Activated B cell treated with CpG ODN at 0.5 μM for 24 hours (primary cell): ENCODE measurements at regions not wholly inside any gene's neighbourhood (a gene's known extent, or its start where the extent isn't known, plus 50 kb on each side); places are given as distances from the start of the nearest gene placed in this dataset.

Experiments used
- ATAC-seq: fragments of 200-7000 bp; cut with Tn5 transposase; one replicate; pipeline ENCODE4 v1.10.0; 2021; ENCODE audit warnings: low read depth, mild to moderate bottlenecking, moderate library complexity
- CTCF ChIA-PET: fragments of 350-600 bp; sonication (Branson Sonifier 250); formaldehyde crosslinking; loops from one replicate; lab custom pipeline; 2021; ENCODE audit warnings: antibody characterized with exemption; lab: Charles Lee
- POLR2A ChIA-PET: fragments of 350-600 bp; sonication (Branson Sonifier 250); formaldehyde crosslinking; loops from one replicate; lab custom pipeline; 2021; ENCODE audit warnings: antibody characterized with exemption; lab: Charles Lee
- DNase-seq: peaks from one replicate; pipeline ENCODE4 v3.0.0; 2022
- H3K27ac Mint-ChIP-seq: one replicate; pipeline ENCODE4 v1.8.0; 2020; ENCODE audit warnings: mixed read lengths
- H3K27me3 Mint-ChIP-seq: one replicate; pipeline ENCODE4 v1.8.0; 2021; ENCODE audit warnings: mixed read lengths
- H3K36me3 Mint-ChIP-seq: one replicate; pipeline ENCODE4 v1.8.0; 2021; ENCODE audit warnings: low read depth, mixed read lengths
- H3K4me1 Mint-ChIP-seq: one replicate; pipeline ENCODE4 v1.8.0; 2021; ENCODE audit warnings: mixed read lengths
- H3K4me3 Mint-ChIP-seq: one replicate; pipeline ENCODE4 v1.8.0; 2020; ENCODE audit warnings: mild to moderate bottlenecking, mixed read lengths
- H3K9me3 Mint-ChIP-seq: one replicate; pipeline ENCODE4 v1.8.0; 2020; ENCODE audit warnings: mixed read lengths
- intact Hi-C: fragments of 100-400 bp; cut with micrococcal nuclease; formaldehyde crosslinking; loops from one replicate; pipeline ENCODE4 v1.15.1; 2024
- TF ChIP-seq, protein P1 (sequence below): fragments of 200-600 bp; IDR thresholded peaks from one replicate; pipeline ENCODE4 v1.8.0; 2022; ENCODE audit warnings: antibody characterized with exemption, mild to moderate bottlenecking

DNA sequence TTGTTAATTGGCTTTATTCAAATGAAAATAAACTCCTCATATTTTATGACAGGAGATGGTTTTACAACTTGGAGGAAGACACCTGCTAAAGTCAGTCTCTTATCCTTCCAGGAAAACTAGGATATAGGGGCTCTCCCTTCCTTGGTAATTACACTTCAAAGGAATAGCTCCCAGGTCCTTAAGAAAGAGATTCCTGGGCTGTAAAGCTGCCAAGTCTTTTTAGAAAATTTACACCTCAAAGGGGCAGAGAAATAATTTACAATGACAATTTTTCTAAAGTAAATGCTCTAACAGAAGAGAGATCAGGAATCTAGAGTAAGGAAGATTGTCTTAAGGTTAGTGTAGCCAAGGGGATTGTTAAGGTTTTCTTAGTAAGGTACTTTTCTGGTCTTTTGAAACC is 1359.0 kb downstream of the OLFM4 start:
- Mint-ChIP-seq H3K27me3 (no peaks in the 10 kb centered on the region), H3K36me3 (no peaks in the 10 kb centered on the region), H3K9me3 (peaks cover 2% of the 10 kb centered on the region), H3K4me3 (no peak overlapping the region), H3K27ac (no peak overlapping the region), H3K4me1 (no peaks in the 10 kb centered on the region)
- DNase-seq (no peak), ATAC-seq (no peak)
- intact Hi-C loops = no loop called here
- TF ChIP-seq, protein P1, sequence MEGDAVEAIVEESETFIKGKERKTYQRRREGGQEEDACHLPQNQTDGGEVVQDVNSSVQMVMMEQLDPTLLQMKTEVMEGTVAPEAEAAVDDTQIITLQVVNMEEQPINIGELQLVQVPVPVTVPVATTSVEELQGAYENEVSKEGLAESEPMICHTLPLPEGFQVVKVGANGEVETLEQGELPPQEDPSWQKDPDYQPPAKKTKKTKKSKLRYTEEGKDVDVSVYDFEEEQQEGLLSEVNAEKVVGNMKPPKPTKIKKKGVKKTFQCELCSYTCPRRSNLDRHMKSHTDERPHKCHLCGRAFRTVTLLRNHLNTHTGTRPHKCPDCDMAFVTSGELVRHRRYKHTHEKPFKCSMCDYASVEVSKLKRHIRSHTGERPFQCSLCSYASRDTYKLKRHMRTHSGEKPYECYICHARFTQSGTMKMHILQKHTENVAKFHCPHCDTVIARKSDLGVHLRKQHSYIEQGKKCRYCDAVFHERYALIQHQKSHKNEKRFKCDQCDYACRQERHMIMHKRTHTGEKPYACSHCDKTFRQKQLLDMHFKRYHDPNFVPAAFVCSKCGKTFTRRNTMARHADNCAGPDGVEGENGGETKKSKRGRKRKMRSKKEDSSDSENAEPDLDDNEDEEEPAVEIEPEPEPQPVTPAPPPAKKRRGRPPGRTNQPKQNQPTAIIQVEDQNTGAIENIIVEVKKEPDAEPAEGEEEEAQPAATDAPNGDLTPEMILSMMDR = no peak
- ChIA-PET CTCF (no interaction called here), POLR2A (no interaction called here)

DNA sequence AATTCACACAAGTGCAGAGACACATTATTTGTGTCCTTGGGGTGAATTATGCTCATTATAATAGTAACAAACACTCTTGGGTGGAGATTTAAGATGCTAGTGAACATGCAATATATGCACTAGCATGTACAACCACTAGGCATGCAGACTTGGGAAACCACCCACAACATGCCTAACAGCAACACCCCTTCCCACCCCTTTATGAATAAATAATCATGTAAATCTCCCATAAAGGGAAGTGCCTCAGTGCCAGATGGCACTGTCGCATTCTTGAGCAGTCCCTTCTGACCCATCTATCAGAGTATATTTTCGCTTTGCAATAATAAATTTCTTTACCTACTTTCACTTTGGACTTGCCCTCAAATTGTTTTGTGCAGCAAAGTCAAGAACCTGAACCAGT is 1362.2 kb downstream of the OLFM4 start:
- peaks cover 9% of the 10 kb centered on the region for H3K9me3 Mint-ChIP-seq
- no peaks in the 10 kb centered on the region for H3K4me1 Mint-ChIP-seq
- H3K4me3 Mint-ChIP-seq = no peak overlapping the region
- POLR2A ChIA-PET = no interaction called here
- DNase-seq (no peak), ATAC-seq (no peak)
- intact Hi-C loops = no loop called here
- CTCF ChIA-PET = no interaction called here
- TF ChIP-seq, protein P1 = no peak
- H3K27ac Mint-ChIP-seq = no peak overlapping the region
- no peaks in the 10 kb centered on the region for H3K36me3 Mint-ChIP-seq
- no peaks in the 10 kb centered on the region for H3K27me3 Mint-ChIP-seq

DNA sequence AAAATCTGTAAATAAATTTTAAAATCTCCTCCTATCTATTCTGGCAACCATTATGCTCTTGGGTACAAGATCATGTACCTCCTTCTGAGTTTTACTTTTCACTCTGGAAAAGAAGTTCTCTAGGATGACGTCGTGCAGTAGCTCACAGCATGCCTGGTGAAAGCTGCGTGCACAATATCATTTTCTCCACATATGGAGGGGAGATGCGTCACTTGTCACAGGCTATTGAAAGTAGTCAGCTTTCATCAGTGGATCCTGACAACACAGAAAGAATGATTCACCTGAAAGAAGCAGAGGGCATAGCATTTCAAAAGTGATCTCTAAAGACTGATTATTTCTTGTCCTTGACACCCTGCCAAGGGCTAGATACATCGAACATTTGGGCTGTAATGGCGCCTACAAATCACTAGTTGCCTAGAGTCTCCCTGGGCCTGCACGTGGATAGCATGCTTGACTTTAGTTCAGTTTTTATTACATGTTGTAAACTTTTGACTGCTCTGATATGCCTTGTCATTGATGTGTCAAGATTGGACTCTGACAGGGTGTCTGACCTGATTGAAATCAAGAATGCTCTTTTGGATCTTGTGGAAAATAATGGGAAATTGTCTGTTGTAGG is 1365.6 kb downstream of the OLFM4 start:
- DNase-seq (no peak), ATAC-seq (no peak)
- Mint-ChIP-seq H3K36me3 (no peaks in the 10 kb centered on the region), H3K9me3 (peaks cover 8% of the 10 kb centered on the region), H3K27ac (no peak overlapping the region), H3K27me3 (no peaks in the 10 kb centered on the region), H3K4me3 (no peak overlapping the region), H3K4me1 (no peaks in the 10 kb centered on the region)
- TF ChIP-seq, protein P1 = no peak
- POLR2A ChIA-PET = no interaction called here
- intact Hi-C loops = no loop called here
- CTCF ChIA-PET = no interaction called here

DNA sequence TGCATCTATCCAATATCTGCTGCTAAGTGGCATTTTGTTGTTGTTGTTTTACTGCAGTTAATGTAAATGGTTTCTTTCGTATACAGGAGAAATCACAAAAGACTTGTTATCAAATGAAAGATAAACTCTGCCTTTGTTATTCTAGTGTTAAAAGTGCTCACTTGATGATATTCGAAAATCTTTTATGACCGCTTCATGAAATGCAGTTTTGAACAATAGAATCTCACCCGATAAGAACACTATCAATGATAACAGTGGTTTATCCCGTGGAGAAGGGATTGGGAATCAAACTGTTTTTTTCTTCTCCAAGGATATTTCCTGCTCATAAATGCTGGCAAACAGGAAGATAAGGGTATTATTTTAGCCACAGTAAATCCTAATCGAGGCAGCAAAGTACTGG is 1366.3 kb downstream of the OLFM4 start:
- no peak overlapping the region for H3K4me3 Mint-ChIP-seq
- DNase-seq = no peak
- H3K27ac Mint-ChIP-seq = no peak overlapping the region
- POLR2A ChIA-PET = no interaction called here
- H3K4me1 Mint-ChIP-seq = no peaks in the 10 kb centered on the region
- TF ChIP-seq, protein P1 = no peak
- ATAC-seq = no peak
- CTCF ChIA-PET = no interaction called here
- H3K27me3 Mint-ChIP-seq = no peaks in the 10 kb centered on the region
- peaks cover 8% of the 10 kb centered on the region for H3K9me3 Mint-ChIP-seq
- intact Hi-C loops = no loop called here
- no peaks in the 10 kb centered on the region for H3K36me3 Mint-ChIP-seq

DNA sequence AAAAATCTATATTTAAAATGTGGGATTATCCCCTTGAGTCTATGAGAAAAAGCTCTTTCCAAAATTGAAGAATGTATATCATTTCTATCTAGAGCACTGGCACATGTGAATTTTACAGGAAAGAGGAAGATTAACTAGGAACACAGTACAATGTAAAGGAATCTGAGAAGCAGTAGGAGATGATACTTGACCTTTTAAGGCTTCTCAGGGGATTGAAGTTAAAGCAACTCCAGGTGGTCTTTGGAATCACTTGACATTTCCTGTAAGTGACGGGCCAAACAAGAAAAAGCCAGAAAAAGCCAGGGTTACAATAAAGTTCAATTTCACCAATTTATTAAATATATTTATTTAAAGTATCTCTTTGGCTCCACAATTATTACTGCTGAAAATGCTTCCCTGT is 1373.9 kb downstream of the OLFM4 start:
- POLR2A ChIA-PET = no interaction called here
- ATAC-seq (no peak), DNase-seq (no peak)
- H3K27ac Mint-ChIP-seq = no peak overlapping the region
- H3K27me3 Mint-ChIP-seq = no peaks in the 10 kb centered on the region
- CTCF ChIA-PET = no interaction called here
- TF ChIP-seq, protein P1 = no peak
- no peaks in the 10 kb centered on the region for H3K4me1 Mint-ChIP-seq
- intact Hi-C loops = no loop called here
- no peaks in the 10 kb centered on the region for H3K36me3 Mint-ChIP-seq
- H3K4me3 Mint-ChIP-seq = no peak overlapping the region
- peaks cover 4% of the 10 kb centered on the region for H3K9me3 Mint-ChIP-seq
